CD4-positive, alpha-beta T cell (primary cell): ENCODE measurements at regions not wholly inside any gene's neighbourhood (a gene's known extent, or its start where the extent isn't known, plus 50 kb on each side); places are given as distances from the start of the nearest gene placed in this dataset.

Experiments used
- ATAC-seq: fragments of 200-7000 bp; cut with Tn5 transposase; one replicate; pipeline ENCODE4 v1.10.0; 2022; ENCODE audit warnings: mild to moderate bottlenecking; ENCODE audit not compliant: poor library complexity
- CTCF ChIA-PET: fragments of 350-600 bp; sonication (Branson Sonifier 250); formaldehyde crosslinking; loops from one replicate; lab custom pipeline; 2021; ENCODE audit warnings: antibody characterized with exemption, inconsistent platforms; lab: Charles Lee
- POLR2A ChIA-PET: fragments of 350-600 bp; sonication (Branson Sonifier 250); formaldehyde crosslinking; loops from one replicate; lab custom pipeline; 2021; ENCODE audit warnings: antibody characterized with exemption, inconsistent platforms; lab: Charles Lee
- DNase-seq, 14 experiments: peaks; one replicate each; pipeline ENCODE4 v3.0.0-alpha.2; 2013 to 2020; ENCODE audit warnings: mixed read lengths in 2 of 14
- H3K27ac ChIP-seq, 2 donors: one replicate each; pipeline versions ENCODE4 v1.5.1 to v1.7.0; 2013; ENCODE audit warnings: low read length in 2 of 2, low read depth in 1 of 2, mild to moderate bottlenecking in 1 of 2
- H3K27me3 ChIP-seq, 2 experiments: 1 replicate in 1 of 2; 2 replicates in 1 of 2; pipeline versions ENCODE4 v1.6.1 to v1.7.0; 2013; ENCODE audit warnings: low read length in 2 of 2, control low read depth in 1 of 2, mild to moderate bottlenecking in 1 of 2, moderate library complexity in 1 of 2; ENCODE audit not compliant: insufficient read depth in 2 of 2, control insufficient read depth in 1 of 2
- H3K36me3 ChIP-seq: one replicate; pipeline ENCODE4 v1.6.1; 2013; ENCODE audit warnings: low read length, control low read depth; ENCODE audit not compliant: insufficient read depth
- H3K4me1 ChIP-seq: one replicate; pipeline ENCODE4 v1.6.1; 2013; ENCODE audit warnings: low read length, control low read depth; ENCODE audit not compliant: insufficient read depth
- H3K4me3 ChIP-seq: one replicate; pipeline ENCODE4 v1.5.1; 2013; ENCODE audit warnings: mild to moderate bottlenecking, low read length, moderate library complexity
- H3K9me3 ChIP-seq, 2 experiments: 1 replicate in 1 of 2; 2 replicates in 1 of 2; pipeline versions ENCODE4 v1.6.1 to v1.7.0; 2013; ENCODE audit warnings: low read length in 2 of 2, mild to moderate bottlenecking in 2 of 2, control low read depth in 1 of 2, moderate library complexity in 1 of 2; ENCODE audit not compliant: control insufficient read depth in 1 of 2, insufficient read depth in 1 of 2
- H3K27ac Mint-ChIP-seq: one replicate; pipeline ENCODE4 v1.8.0; 2020; ENCODE audit warnings: mixed read lengths
- H3K27me3 Mint-ChIP-seq: one replicate; pipeline ENCODE4 v1.8.0; 2021; ENCODE audit warnings: mixed read lengths
- H3K36me3 Mint-ChIP-seq: one replicate; pipeline ENCODE4 v1.8.0; 2021; ENCODE audit warnings: low read depth, mixed read lengths
- H3K4me1 Mint-ChIP-seq: one replicate; pipeline ENCODE4 v1.8.0; 2021; ENCODE audit warnings: low read depth, mixed read lengths
- H3K4me3 Mint-ChIP-seq: one replicate; pipeline ENCODE4 v1.8.0; 2020; ENCODE audit warnings: mild to moderate bottlenecking, mixed read lengths
- H3K9me3 Mint-ChIP-seq: one replicate; pipeline ENCODE4 v1.8.0; 2020; ENCODE audit warnings: mixed read lengths
- CTCF ChIP-seq: fragments of 200-600 bp; IDR thresholded peaks from one replicate; pipeline ENCODE4 v1.8.0; 2022; ENCODE audit warnings: antibody characterized with exemption, mild to moderate bottlenecking
- intact Hi-C, 2 experiments: fragments of 100-400 bp; cut with DNase I in 1 of 2; cut with micrococcal nuclease in 1 of 2; formaldehyde crosslinking; loops; one replicate each; pipeline versions ENCODE4 v1.15.1 to v1.9.0; 2023 to 2025; cut with DNase I, micrococcal nuclease

GRCh38 chr1:221919341-221919740, 177.5 kb upstream of the DUSP10 start:
- Mint-ChIP-seq H3K27ac (no peak overlapping the region), H3K9me3 (no peaks in the 10 kb centered on the region), H3K27me3 (no peaks in the 10 kb centered on the region), H3K4me3 (no peak overlapping the region), H3K4me1 (no peaks in the 10 kb centered on the region), H3K36me3 (no peaks in the 10 kb centered on the region)
- POLR2A ChIA-PET = no interaction called here
- H3K36me3 ChIP-seq = no peaks in the 10 kb centered on the region
- H3K9me3 ChIP-seq = no peaks in the 10 kb centered on the region
- H3K27me3 ChIP-seq = no peaks in the 10 kb centered on the region
- H3K4me1 ChIP-seq = no peaks in the 10 kb centered on the region
- ATAC-seq (no peak), DNase-seq (no peak)
- no peak overlapping the region for H3K27ac ChIP-seq
- TF ChIP-seq CTCF = no peak
- no peak overlapping the region for H3K4me3 ChIP-seq
- intact Hi-C loops = no loop called here
- CTCF ChIA-PET = interaction anchor here (1.2 kb wide), 1 partner anchor 9 kb away, joined by 4 read pairs; no protein-coding TSS in a partner anchor

DNA sequence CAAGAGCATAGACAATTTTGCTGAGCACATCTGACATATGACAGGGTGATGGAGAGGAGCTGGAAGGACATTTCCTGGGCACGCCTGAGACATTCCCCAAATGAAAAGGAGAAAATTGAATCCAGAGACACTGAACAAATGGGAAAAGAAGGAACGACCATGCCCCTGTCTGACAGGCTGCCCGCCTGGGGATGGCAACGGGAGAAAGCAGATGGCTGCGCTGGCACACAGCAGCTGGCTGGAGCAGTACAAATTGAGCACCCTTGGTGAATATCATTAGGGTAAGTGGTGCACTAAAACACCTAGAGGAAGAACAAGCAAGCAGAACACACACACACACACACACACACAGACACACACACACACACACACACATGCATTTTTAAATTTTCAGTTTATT, 174.3 kb upstream of the DUSP10 start:
- Histone ChIP-seq H3K27ac (no peak overlapping the region), H3K27me3 (no peaks in the 10 kb centered on the region), H3K9me3 (no peaks in the 10 kb centered on the region), H3K4me3 (no peak overlapping the region), H3K36me3 (no peaks in the 10 kb centered on the region), H3K4me1 (no peaks in the 10 kb centered on the region)
- no peak overlapping the region for H3K27ac Mint-ChIP-seq
- ChIA-PET CTCF (no interaction called here), POLR2A (no interaction called here)
- H3K36me3 Mint-ChIP-seq = no peaks in the 10 kb centered on the region
- H3K9me3 Mint-ChIP-seq = no peaks in the 10 kb centered on the region
- DNase-seq (no peak), ATAC-seq (no peak)
- no peaks in the 10 kb centered on the region for H3K4me1 Mint-ChIP-seq
- no peak for TF ChIP-seq CTCF
- intact Hi-C loops = no loop called here
- H3K27me3 Mint-ChIP-seq = no peaks in the 10 kb centered on the region
- no peak overlapping the region for H3K4me3 Mint-ChIP-seq

DNA sequence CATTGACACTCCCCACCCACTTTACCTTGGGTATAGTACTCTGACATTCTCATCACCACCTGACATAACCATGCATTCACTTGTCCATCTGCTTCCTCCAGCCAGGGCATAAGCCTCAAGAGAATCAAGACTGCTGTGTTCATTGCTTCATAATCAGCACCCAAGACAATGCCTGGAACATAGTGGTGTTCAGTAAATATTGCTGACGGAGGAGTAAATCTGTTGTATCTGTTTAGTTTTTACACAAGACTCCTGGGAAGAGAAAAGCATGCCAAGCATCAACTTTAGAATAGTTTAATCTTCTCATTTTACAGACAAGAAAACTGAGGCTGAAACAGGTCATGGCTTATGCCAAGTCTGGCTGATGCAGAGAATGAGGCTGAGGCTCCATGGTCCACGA, 173.9 kb upstream of the DUSP10 start:
- TF ChIP-seq CTCF = no peak
- no peak for ATAC-seq
- no peak overlapping the region for H3K27ac ChIP-seq
- ChIA-PET POLR2A (no interaction called here), CTCF (no interaction called here)
- H3K4me1 ChIP-seq = no peaks in the 10 kb centered on the region
- H3K4me3 Mint-ChIP-seq = no peak overlapping the region
- no peaks in the 10 kb centered on the region for H3K9me3 ChIP-seq
- no peaks in the 10 kb centered on the region for H3K36me3 Mint-ChIP-seq
- no peaks in the 10 kb centered on the region for H3K27me3 Mint-ChIP-seq
- DNase-seq = no peak
- no peaks in the 10 kb centered on the region for H3K9me3 Mint-ChIP-seq
- H3K4me3 ChIP-seq = no peak overlapping the region
- H3K36me3 ChIP-seq = no peaks in the 10 kb centered on the region
- no peak overlapping the region for H3K27ac Mint-ChIP-seq
- intact Hi-C loops = no loop called here
- no peaks in the 10 kb centered on the region for H3K27me3 ChIP-seq
- H3K4me1 Mint-ChIP-seq = no peaks in the 10 kb centered on the region
